ENCODE measurements at regions not wholly inside any gene's neighbourhood (a gene's known extent, or its start where the extent isn't known, plus 50 kb on each side); places are given as distances from the start of the nearest gene placed in this dataset.

- intact Hi-C loops (cut with DNase I): no loop called here
- DNase-seq (ENCODE audit: low spot score): no peak
Measured at GRCh38 chr14:86852530-86852929, 1140.5 kb downstream of the GALC start.

DNA sequence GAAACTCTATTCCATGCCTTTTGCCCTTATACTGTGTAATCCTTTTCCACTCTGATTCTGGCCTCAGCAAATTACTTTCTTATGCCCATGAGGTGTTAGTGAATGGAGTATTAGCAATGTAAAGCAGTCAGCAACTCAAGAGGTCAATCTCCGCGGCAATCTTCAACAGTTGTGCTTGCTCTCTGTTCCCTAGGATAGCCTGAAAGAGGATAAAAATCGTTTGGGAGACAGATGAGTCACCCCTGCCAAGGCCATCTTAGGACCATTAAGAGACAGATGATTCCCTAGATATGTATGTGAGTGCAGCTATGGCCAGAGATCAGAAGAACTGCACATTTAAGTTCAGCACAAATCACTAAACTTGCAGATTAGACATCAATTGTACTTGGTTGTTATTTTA, 1145.8 kb downstream of the GALC start:
- intact Hi-C loops (cut with DNase I): no loop called here
- no peak for DNase-seq (ENCODE audit: low spot score)

GRCh38 chr14:86838363-86838762, 1154.6 kb downstream of the GALC start:
- DNase-seq (ENCODE audit: low spot score): no peak
- intact Hi-C loops (cut with DNase I): no loop called here

- intact Hi-C loops (cut with DNase I): no loop called here
- no peak for DNase-seq (ENCODE audit: low spot score)
Measured at GRCh38 chr14:86826661-86827060, 1166.3 kb downstream of the GALC start.

DNA sequence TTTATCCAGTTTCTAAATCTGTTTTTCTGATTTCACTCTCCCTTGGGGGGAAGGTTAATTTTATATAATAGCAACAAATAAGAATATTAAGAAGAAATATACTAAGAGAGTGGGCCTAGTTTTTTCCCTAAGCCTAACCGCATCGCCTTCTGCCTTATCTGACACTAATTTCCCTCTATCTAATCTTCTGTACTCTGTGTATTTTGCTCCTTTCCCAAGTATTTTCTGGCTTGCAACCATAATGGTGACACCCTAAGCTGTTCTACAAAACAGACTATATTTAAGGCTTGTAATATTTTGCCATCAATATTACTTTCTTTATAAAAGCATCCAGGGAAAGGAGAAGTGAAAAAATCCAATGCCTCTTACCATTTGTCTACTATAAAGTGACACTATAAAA, 1168.8 kb downstream of the GALC start:
- no peak for DNase-seq (ENCODE audit: low spot score)
- intact Hi-C loops (cut with DNase I): no loop called here

- intact Hi-C loops (cut with DNase I): no loop called here
- DNase-seq (ENCODE audit: low spot score): no peak
Measured at GRCh38 chr14:86823581-86823980, 1169.4 kb downstream of the GALC start.

DNA sequence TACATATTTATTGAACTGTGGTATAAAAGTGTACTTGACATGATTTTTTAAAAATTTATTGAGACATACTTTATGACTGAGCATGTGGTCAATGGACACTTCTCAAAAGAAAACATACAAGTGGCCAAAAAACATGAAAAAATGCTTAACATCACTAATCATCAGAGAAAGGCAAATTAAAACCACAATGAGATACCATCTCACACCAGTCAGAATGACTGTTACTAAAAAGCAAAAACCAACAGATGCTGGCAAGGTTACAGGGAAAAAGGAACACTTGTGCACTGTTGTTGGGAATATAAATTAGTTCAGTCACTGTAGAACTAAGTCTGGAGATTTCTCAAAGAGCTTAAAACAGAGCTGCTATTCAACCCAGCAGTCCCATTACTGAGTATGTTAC, 1177.6 kb downstream of the GALC start:
- intact Hi-C loops (cut with DNase I): no loop called here
- no peak for DNase-seq (ENCODE audit: low spot score)

- DNase-seq (ENCODE audit: low spot score): no peak
- intact Hi-C loops (cut with DNase I): no loop called here
Measured at GRCh38 chr14:86802726-86803125, 1190.3 kb downstream of the GALC start.

- intact Hi-C loops (cut with DNase I): no loop called here
- DNase-seq (ENCODE audit: low spot score): no peak
Measured at GRCh38 chr14:86799244-86799647, 1193.7 kb downstream of the GALC start.

DNA sequence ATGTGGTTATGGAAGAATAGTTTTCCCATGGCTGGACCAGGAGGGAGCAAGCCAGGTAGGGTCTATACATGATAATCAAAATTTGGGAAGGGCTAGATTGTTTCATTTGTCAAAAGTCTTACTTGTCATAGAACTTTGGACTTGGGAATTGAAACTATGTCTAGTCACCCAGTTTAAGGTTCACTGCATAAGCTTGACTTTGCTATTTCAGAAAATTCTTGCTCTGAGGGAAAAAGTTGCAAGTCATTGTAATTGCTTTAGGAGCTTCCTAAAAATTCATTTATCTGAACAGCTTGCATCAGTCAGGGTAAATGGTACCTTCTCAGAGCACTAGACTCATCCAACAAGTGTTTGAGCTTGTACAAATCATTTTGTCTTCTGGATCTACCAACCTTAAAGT, 1194.7 kb downstream of the GALC start:
- DNase-seq (ENCODE audit: low spot score): no peak
- intact Hi-C loops (cut with DNase I): no loop called here

- intact Hi-C loops (cut with DNase I): no loop called here
- DNase-seq (ENCODE audit: low spot score): no peak
Measured at GRCh38 chr14:86797075-86797351, 1196.0 kb downstream of the GALC start.

- intact Hi-C loops (cut with DNase I): no loop called here
- no peak for DNase-seq (ENCODE audit: low spot score)
Measured at GRCh38 chr14:86796221-86797074, 1196.5 kb downstream of the GALC start.

DNA sequence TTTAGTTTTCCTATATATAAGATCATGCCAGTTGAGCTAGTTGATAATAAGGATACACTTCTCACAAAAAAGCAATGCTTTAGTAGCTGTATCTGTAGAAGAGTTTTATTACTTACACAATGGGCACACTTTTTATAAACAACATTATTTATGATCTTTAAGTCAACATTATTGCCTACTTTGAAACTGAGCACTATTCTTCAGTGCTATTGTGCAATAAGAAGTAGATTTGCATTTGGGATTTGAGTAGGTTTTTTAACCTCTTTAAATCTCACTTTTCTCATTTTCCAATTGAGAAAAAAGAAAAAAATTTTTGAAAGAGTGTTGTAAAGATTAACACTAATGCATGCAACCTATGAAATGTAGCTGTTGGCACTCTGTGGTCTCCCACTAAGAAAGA, 1198.3 kb downstream of the GALC start:
- intact Hi-C loops (cut with DNase I): no loop called here
- DNase-seq (ENCODE audit: low spot score): no peak

- intact Hi-C loops (cut with DNase I): no loop called here
Measured at GRCh38 chr14:86790408-86791364, 1202.3 kb downstream of the GALC start.

DNA sequence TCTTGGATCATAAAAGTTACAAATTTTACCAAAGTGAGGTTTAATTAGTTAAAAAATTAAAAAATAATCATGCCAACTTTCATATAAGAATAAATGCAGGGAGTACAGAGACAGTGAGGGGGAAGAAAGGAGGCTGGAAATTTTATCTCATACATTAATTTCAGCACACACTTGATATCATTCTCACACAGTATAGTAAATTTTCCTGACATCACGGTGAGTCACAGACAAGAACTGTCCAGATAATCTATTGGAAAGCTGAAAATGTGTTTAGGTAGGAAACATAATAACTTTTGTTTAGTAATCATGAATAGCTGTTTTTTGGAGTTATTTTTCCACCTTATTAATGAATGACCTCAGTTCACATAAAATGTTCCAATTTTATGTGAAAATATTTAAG, 1204.8 kb downstream of the GALC start:
- no peak for DNase-seq (ENCODE audit: low spot score)

More at GRCh38 chr14:86790408-86791364, 1202.3 kb downstream of the GALC start:
- DNase-seq (ENCODE audit: low spot score): no peak

DNA sequence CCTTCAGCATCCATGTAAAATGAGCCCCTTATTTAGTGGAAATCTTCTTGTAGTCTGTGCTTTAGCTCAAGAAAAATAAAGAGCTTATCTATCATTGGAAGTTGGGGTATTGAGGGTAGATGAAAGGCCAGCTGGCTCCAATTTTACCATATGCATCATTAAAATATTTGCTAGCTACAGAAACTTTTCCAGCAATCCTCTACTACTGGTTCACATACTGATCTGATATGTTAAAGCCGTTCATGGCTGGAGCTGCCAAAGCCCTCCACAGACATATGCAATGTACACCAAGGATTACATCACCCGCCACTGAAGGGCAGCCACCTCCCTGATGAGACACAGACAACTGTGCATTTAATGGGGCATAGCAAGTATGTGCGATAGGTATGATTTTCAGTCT, 1205.3 kb downstream of the GALC start:
- no peak for DNase-seq (ENCODE audit: low spot score)
- intact Hi-C loops (cut with DNase I): no loop called here

More for the DNA sequence above, 1204.8 kb downstream of the GALC start:
- intact Hi-C loops (cut with DNase I): no loop called here

- intact Hi-C loops (cut with DNase I): no loop called here
- DNase-seq (ENCODE audit: low spot score): no peak
Measured at GRCh38 chr14:86782092-86782580, 1210.8 kb downstream of the GALC start.

- intact Hi-C loops (cut with DNase I): no loop called here
- DNase-seq (ENCODE audit: low spot score): no peak
Measured at GRCh38 chr14:86780876-86781510, 1212.0 kb downstream of the GALC start.

- DNase-seq (ENCODE audit: low spot score): no peak
- intact Hi-C loops (cut with DNase I): no loop called here
Measured at GRCh38 chr14:86780461-86780860, 1212.5 kb downstream of the GALC start.

DNA sequence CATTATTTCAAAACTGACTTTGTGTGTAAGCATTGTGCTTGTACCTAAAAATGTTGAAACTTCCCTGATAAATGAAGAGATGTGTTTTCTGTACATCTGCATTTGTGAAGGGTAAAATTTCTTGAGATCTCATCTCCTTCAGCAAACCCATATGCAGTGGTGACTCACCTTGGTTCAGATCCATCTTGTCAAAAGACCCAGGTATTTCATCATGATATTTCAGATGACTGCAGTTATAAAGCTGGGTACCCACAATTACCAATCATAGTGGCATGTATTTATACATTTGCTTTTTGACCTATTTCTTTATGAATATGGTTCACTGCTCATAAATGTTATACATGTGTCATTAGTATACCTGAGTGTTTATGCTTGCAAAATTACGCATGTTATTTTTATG, 1213.6 kb downstream of the GALC start:
- intact Hi-C loops (cut with DNase I): no loop called here
- no peak for DNase-seq (ENCODE audit: low spot score)

Measured in posterior vena cava (tissue), 2 donors.